Heart right ventricle (tissue), 16 donors: ENCODE measurements at regions not wholly inside any gene's neighbourhood (a gene's known extent, or its start where the extent isn't known, plus 50 kb on each side); places are given as distances from the start of the nearest gene placed in this dataset.

Experiments
- ATAC-seq, 8 donors: fragments of 200-7000 bp; cut with Tn5 transposase; one replicate each; pipeline ENCODE4 v1.9.1; 2020; ENCODE audit warnings: mild to moderate bottlenecking in 8 of 8, moderate library complexity in 8 of 8, moderate number of reproducible peaks in 1 of 8
- DNase-seq, 2 donors: peaks; one replicate each; pipeline ENCODE4 v3.0.0-alpha.2; 2020
- H3K27ac ChIP-seq, 10 donors: fragments of 200-600 bp; sonication (generic) in 2 of 10; one replicate each; pipeline versions ENCODE4 v1.5.0 to v1.8.0; 2020 to 2022; ENCODE audit warnings: mild to moderate bottlenecking in 3 of 10
- H3K27me3 ChIP-seq, 7 donors: fragments of 200-600 bp; one replicate each; pipeline ENCODE4 v1.8.0; 2021 to 2022; ENCODE audit warnings: mild to moderate bottlenecking in 2 of 7
- H3K36me3 ChIP-seq, 9 donors: fragments of 200-600 bp; sonication (generic) in 1 of 9; one replicate each; pipeline versions ENCODE4 v1.5.0 to v1.8.0; 2020 to 2022; ENCODE audit warnings: mild to moderate bottlenecking in 2 of 9
- H3K4me1 ChIP-seq, 9 donors: fragments of 200-600 bp; sonication (generic) in 1 of 9; one replicate each; pipeline versions ENCODE4 v1.5.0 to v1.8.0; 2020 to 2022; ENCODE audit warnings: mild to moderate bottlenecking in 4 of 9
- H3K4me3 ChIP-seq, 10 donors: fragments of 200-600 bp; sonication (generic) in 2 of 10; one replicate each; pipeline versions ENCODE4 v1.5.0 to v1.8.0; 2020 to 2022; ENCODE audit warnings: mild to moderate bottlenecking in 7 of 10, moderate library complexity in 2 of 10
- H3K9me3 ChIP-seq, 11 donors: fragments of 200-600 bp in 10 of 11; sonication (generic) in 2 of 11; one replicate each; pipeline versions ENCODE4 v1.5.0 to v1.8.0; 2013 to 2022; ENCODE audit warnings: mild to moderate bottlenecking in 2 of 11, control low read depth in 1 of 11, moderate library complexity in 1 of 11
- CTCF ChIP-seq, 9 donors: fragments of 200-600 bp; sonication (generic) in 2 of 9; IDR thresholded peaks; one replicate each; pipeline versions ENCODE4 v1.5.0 to v1.8.0; 2021 to 2022; ENCODE audit warnings: antibody characterized with exemption in 9 of 9, mild to moderate bottlenecking in 5 of 9, moderate library complexity in 1 of 9
- whole genome bisulfite sequencing, 2 donors: extraction: QIAGEN DNeasy Blood & Tissue Kit; methylation state at CpG; one replicate each; pipeline ENCODE4 v1.1.7; 2013; ENCODE audit warnings: inconsistent platforms in 1 of 2; 5-methylcytosine and 5-hydroxymethylcytosine counted together
- intact Hi-C, 10 donors: fragments of 100-400 bp; cut with DNase I; formaldehyde crosslinking; loops; one replicate each; pipeline versions ENCODE4 v1.11.1 to v1.14.2; 2022
- donor health status: Arrhythmogenic right ventricular cardiomyopathy.
- donor health status: ischemic (EF 13 %, LVEDD 7.1; RV severe dilation, severe dysfunction).
- donor health status: healthy with polysubstance abuse.
- donor health status: DM: no; HTN: yes; CAD: no.
- donor health status: DM: no; HTN: no; CAD: no.
- donor health status: ischemic (EF 25% LVEDD 6.9; RV normal size, moderate dysfunction).
- donor health status: ischemic (EF 25% LVEDD 5.7; RV mildly dilated, moderate dysfunction).
- donor health status: healthy.
- donor health status: DM: yes; HTN: yes; CAD: no.
- donor health status: Ischemic cardiomyopathy.
- donor health status: ischemic (EF 35%, LVEDD 5.7; RV mildly dilated, moderate dysfunction).
- donor health status: nonischemic (EF 11% LVEDD 7.7; RV severe dilation, severe dysfunction).
- donor health status: DM: yes; HTN: yes; CAD: no.
- donor health status: PGD.
- donor health status: ischemic (EF 29% LVEDD 5.4; RV normal size, mild dysfunction).
- donor health status: nonischemic (EF 23%, LVEDD 6.1; RV moderate dilation, normal function).

DNA sequence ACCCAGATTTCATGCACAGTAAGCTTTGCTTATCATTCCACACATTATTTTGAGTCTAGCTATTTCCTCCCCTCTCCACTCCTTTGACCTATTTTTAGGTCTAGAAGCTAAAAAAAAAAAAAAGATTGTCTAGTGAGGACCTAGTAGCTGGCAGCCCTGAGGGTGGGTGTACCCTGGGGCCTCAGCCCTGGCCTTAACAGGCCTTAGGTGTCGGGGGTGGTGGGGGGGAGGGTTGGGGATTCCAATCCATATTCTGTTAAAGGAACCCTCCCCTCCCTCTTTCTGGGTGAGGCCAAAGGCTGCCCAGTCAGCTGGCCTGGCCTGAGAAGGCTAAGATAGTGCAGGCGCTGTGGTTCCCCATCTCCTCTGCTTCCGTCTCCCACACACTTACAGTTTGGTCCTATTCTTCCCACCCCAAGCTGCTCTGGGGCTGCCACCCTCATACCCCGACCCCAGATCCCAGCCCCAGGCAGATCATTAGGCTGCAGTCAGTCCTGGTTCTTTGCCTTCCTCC lies 65.5 kb upstream of the HK2 start:
- H3K27ac ChIP-seq, result peak overlapping the region in 3 of 10 donors; percentile 39 to 44 (median 44)
- 14 to 40% methylated on average over 4 of the region's 4 CpGs for WGBS, 2 donors
- ATAC-seq, result peak; percentile 25 to 90 (median 58)

GRCh38 chr2:74772046-74772445 lies 61.9 kb upstream of the HK2 start:
- H3K36me3 ChIP-seq, result no peaks in the 10 kb centered on the region
- ATAC-seq, result no peak

More for the DNA sequence above, 65.5 kb upstream of the HK2 start:
- peaks cover 0 to 24% (median 6%) of the 10 kb centered on the region in 9 donors for H3K4me1 ChIP-seq
- H3K27me3 ChIP-seq, result no peaks in the 10 kb centered on the region
- no peak for TF ChIP-seq CTCF (IDR thresholded peaks at IDR 0.05)
- H3K9me3 ChIP-seq, result peaks cover 0 to 6% (median 0%) of the 10 kb centered on the region in 11 donors
- intact Hi-C loops, result no loop called here
- no peak for DNase-seq
- no peak overlapping the region for H3K4me3 ChIP-seq
- H3K36me3 ChIP-seq, result no peaks in the 10 kb centered on the region

GRCh38 chr2:74777161-74777900 lies 56.6 kb upstream of the HK2 start:
- Histone ChIP-seq H3K9me3 (no peaks in the 10 kb centered on the region), H3K4me1 (peaks cover 0 to 7% (median 0%) of the 10 kb centered on the region in 9 donors), H3K27ac (no peak overlapping the region), H3K4me3 (no peak overlapping the region), H3K27me3 (no peaks in the 10 kb centered on the region), H3K36me3 (no peaks in the 10 kb centered on the region)
- TF ChIP-seq CTCF (IDR thresholded peaks at IDR 0.05), result no peak
- intact Hi-C loops, result no loop called here
- 72 to 86% methylated on average over 8 of the region's 8 CpGs for WGBS, 2 donors
- ATAC-seq (no peak), DNase-seq (no peak)

More at GRCh38 chr2:74772046-74772445, 61.9 kb upstream of the HK2 start:
- Histone ChIP-seq H3K27me3 (no peaks in the 10 kb centered on the region), H3K27ac (no peak overlapping the region), H3K4me3 (no peak overlapping the region), H3K4me1 (peaks cover 0 to 15% (median 0%) of the 10 kb centered on the region in 9 donors), H3K9me3 (no peaks in the 10 kb centered on the region)
- DNase-seq, result no peak
- intact Hi-C loops, result no loop called here
- no peak for TF ChIP-seq CTCF (IDR thresholded peaks at IDR 0.05)

GRCh38 chr2:74778381-74779264 lies 55.3 kb upstream of the HK2 start:
- DNase-seq, result no peak

More at GRCh38 chr2:74778381-74779264, 55.3 kb upstream of the HK2 start:
- no peak overlapping the region for H3K27ac ChIP-seq
- H3K4me1 ChIP-seq, result peaks cover 0 to 7% (median 0%) of the 10 kb centered on the region in 9 donors
- intact Hi-C loops, result no loop called here
- no peaks in the 10 kb centered on the region for H3K36me3 ChIP-seq
- TF ChIP-seq CTCF (IDR thresholded peaks at IDR 0.05), result no peak
- WGBS, 2 donors, result 37 to 43% methylated on average over 16 of the region's 16 CpGs
- H3K27me3 ChIP-seq, result no peaks in the 10 kb centered on the region
- H3K4me3 ChIP-seq, result no peak overlapping the region
- peak in 1 of 8 donors; percentile 22 for ATAC-seq
- no peaks in the 10 kb centered on the region for H3K9me3 ChIP-seq
